ENCODE measurements at regions not wholly inside any gene's neighbourhood (a gene's known extent, or its start where the extent isn't known, plus 50 kb on each side); places are given as distances from the start of the nearest gene placed in this dataset.

DNA sequence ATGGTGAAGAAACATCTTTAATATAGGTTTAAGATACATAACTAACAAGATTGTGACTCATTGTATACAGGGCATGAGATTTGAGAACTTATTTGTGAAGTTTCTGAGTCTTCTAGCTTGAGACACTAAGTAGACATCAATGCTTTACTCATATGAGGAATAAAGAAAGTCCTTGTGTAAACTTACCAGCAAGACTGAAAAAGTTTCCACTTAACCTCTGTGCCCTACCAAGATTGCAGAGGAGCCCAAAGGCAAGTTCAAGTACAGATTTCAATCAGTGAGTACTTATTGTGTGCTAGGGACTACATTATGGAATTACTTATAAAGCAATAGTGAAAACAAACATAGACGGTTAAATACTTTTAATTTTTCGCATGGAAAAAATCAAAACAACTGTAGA is 1041.2 kb upstream of the CELF4 start:
- DNase-seq (ENCODE audit: low read depth, low spot score), result no peak
- H3K27ac ChIP-seq, result no peak overlapping the region

- no peak for DNase-seq (ENCODE audit: low read depth, low spot score)
- H3K27ac ChIP-seq, result no peak overlapping the region
Measured at GRCh38 chr18:38602341-38602740, 1036.7 kb upstream of the CELF4 start.

DNA sequence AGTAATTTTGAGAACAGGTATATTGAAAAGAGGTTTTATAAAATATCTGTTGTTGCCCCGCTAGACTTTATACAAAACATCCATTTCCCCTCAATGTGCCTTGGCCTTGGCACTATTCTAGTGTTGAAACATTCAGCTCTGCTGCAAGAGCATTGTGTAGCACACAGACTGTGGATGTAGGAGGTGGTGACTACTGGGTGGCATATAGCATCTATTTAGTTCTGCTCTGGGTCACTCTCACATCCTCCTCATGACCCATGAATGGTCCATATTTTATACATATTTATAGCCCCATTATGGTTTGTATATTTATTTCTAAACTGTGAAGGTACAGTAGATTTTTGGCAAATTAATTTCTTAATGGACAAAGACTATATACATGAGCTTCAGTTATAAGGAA is 1022.0 kb upstream of the CELF4 start:
- DNase-seq (ENCODE audit: low read depth, low spot score), result no peak
- H3K27ac ChIP-seq, result no peak overlapping the region

DNA sequence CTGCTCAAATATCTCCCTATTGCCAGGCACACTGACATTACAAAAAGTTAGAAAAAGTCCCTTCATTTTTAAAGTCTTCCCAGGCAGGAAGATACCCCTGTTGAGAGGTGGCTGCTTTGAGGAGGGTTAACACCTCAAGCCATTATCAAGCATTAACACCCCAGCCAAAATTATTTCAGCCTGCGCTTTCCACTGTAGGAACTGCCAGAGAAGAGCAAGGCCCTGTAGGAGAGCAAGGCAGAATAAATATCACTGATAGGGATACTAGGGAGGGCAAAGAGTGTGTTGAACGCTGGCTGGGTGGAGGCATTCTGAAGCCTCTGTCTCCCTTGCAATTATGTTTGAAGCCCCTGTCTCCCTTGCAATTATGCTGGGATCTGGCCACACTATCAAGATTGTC is 1020.7 kb upstream of the CELF4 start:
- DNase-seq (ENCODE audit: low read depth, low spot score), result no peak
- H3K27ac ChIP-seq, result no peak overlapping the region

DNA sequence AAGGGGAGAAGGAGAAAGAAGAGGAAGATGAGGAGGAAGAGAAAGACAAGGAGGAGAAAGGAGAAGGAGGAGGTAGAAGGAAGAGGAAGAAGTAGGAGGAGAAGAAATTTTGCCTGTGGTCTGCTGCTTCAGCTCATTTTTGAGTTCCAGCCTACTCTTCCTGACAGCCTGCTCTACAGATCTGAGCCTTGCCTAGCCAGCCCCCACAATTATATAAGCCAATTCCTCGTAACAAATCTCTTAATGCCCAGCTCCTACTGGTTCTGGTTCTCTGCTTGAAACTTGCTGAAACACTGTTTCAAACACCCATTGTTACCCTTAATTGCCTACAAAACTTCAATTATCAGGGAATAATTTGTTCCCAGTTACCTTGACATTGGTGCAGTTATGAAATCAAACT is 1014.2 kb upstream of the CELF4 start:
- H3K27ac ChIP-seq, result no peak overlapping the region
- no peak for DNase-seq (ENCODE audit: low read depth, low spot score)

DNA sequence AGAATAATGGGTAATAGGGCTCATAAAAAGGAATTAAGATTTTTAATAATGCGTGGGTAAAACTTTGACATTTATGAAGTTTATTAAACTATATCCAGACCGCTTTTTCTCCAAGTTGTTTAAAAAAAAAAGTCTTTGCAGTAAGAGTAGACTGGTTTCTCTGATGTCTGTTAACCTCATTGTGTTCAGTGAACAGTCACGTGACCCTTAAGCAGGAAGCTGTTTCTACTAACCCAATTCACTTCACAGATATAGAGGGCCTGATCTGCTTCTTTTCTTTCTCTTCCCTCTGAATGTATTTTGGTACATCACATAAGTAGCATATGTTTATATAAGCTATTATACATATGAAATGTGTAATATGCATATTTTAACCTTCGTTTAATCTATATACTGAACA is 1011.3 kb upstream of the CELF4 start:
- DNase-seq (ENCODE audit: low read depth, low spot score), result no peak
- H3K27ac ChIP-seq, result no peak overlapping the region

DNA sequence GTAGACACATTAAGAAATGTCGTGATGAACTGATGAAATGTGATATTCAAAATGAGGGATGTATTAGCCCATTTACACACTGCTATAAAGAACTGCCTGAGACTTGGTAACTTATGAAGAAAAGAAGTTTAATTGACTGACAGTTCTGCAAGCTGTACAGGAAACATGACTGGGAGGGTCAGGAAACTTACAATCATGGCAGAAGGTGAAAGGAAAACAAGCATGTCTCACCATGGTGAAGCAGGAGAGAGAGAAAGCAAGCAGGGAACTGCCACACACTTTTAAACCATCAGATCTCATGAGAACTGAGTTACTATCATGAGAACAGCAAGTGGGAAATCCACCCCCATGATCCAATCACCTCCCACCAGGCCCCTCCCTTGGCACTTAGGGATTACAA is 1010.8 kb upstream of the CELF4 start:
- no peak for DNase-seq (ENCODE audit: low read depth, low spot score)
- no peak overlapping the region for H3K27ac ChIP-seq

DNA sequence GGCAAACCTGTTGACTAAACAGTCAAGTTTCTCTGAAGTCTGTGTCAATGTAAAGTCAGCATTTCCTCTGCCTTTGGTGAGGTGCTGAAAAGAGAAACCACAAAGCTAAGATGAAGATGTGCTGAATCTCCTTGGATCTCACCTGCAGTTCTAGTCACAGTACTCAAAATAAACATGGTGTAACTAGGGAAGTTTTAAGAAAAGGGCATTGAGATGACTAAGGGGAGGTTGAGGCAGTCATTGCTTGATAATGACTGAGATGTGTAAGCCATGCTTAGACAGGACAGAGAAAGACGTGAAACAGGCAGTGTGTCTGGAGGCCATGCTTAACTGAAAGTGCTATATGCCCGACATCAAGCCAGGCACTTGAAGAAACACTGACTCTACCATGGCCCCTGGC is 1010.0 kb upstream of the CELF4 start:
- DNase-seq (ENCODE audit: low read depth, low spot score), result no peak
- H3K27ac ChIP-seq, result no peak overlapping the region

DNA sequence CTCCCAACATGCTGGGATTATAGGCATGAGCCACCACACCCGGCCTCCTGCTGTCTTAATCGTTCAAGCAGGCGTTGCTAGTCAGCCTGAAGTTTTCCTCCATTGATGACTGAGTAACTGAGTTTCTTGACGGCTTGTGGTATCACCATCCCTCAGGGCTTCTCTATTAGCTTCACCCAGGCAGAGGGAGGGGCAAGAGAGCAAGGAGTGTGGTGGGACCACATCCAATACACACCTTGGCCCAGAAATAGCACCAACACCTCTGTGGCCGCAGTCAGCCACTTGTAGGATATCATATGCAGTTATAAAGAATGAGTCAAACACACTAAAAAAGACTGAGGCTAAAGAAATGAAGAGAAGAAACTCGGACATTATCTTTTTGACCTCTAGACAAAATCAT is 1009.4 kb upstream of the CELF4 start:
- no peak for DNase-seq (ENCODE audit: low read depth, low spot score)
- no peak overlapping the region for H3K27ac ChIP-seq

DNA sequence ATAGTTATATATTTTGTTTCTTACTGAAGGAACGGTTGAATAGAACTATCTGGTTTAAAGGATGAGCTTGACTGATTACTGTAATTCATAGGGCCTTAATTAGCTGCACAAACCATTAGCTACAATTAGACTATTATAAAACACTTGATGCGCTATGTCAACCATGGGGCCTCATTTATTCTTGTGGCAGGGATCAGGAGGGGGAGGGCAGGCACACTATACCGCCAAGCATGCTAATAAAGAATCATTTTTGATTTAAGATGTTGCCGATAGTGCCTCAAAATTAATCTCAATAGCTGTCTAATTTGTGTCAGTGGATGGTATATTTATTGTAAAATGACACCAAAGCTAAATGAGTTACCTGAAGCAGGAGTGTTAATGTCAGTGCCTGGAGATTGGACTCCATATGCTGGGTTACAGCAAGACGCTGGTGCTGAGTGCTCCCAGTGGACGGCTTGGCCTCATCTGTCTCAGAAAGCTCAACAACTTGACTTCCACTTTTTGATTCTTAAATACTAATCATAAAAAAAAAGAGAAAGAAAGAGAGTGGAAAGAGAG is 1007.0 kb upstream of the CELF4 start:
- no peak for DNase-seq (ENCODE audit: low read depth, low spot score)
- H3K27ac ChIP-seq, result no peak overlapping the region

GRCh38 chr18:38571651-38572050 is 1006.1 kb upstream of the CELF4 start:
- DNase-seq (ENCODE audit: low read depth, low spot score), result no peak
- no peak overlapping the region for H3K27ac ChIP-seq

GRCh38 chr18:38565513-38565912 is 999.9 kb upstream of the CELF4 start:
- DNase-seq (ENCODE audit: low read depth, low spot score), result no peak
- H3K27ac ChIP-seq, result no peak overlapping the region

- no peak for DNase-seq (ENCODE audit: low read depth, low spot score)
- no peak overlapping the region for H3K27ac ChIP-seq
Measured at GRCh38 chr18:38563396-38563980, 997.9 kb upstream of the CELF4 start.

- no peak for DNase-seq (ENCODE audit: low read depth, low spot score)
- H3K27ac ChIP-seq, result no peak overlapping the region
Measured at GRCh38 chr18:38557006-38557405, 991.4 kb upstream of the CELF4 start.

DNA sequence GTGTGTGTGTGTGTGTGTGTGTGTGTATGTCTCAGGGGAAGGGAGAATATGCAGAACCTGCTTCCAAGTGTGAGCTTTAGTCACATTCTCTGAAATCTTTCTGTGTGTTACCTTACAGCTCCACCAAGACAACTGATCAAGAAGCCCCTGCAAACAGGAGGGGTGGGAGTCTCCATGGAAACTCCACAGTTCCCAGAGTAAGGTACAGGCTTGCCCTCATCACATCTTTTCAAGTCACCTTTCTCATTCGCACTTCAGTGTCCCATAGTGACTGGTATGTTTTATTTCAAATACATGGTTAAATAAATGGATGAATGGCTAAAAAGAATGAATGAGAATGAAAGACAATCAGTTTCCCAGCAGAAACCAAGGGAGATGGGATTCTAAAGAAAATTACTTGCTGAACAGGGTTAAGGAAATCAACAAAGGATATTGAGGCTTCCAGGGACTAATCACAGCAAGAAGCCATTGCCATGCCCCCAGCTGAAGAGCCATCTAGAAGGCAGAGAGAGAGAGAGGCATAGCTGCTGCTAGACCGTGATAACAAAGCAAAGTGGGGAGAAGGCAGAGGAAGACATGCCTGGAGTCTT is 987.2 kb upstream of the CELF4 start:
- no peak for DNase-seq (ENCODE audit: low read depth, low spot score)
- no peak overlapping the region for H3K27ac ChIP-seq

DNA sequence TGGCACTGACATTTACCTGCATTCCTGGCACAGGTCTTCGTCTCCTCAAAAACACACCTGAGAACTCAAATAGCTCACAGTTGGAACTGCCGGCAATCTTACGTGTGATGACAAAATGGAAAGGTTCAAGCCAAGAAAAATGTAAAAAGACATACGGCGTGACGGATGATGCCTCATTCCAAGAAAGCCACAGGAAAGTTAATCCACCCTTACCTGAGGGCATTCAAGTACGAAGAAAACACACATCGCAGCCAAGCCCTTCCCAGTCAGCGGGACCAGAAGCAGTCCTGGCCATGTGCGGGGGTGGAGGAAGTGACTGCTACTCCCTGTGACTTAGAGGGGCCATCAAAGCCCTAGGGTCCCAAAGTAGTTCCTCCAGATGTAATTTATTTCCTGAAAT is 986.3 kb upstream of the CELF4 start:
- peak overlapping the region; percentile 9 for H3K27ac ChIP-seq
- peak; percentile 36 for DNase-seq (ENCODE audit: low read depth, low spot score)

- DNase-seq (ENCODE audit: low read depth, low spot score), result peak; percentile 29
- no peak overlapping the region for H3K27ac ChIP-seq
Measured at GRCh38 chr18:38545071-38545470, 979.5 kb upstream of the CELF4 start.

GRCh38 chr18:38539856-38540255 is 974.3 kb upstream of the CELF4 start:
- no peak overlapping the region for H3K27ac ChIP-seq
- no peak for DNase-seq (ENCODE audit: low read depth, low spot score)

- DNase-seq (ENCODE audit: low read depth, low spot score), result no peak
Measured at GRCh38 chr18:38539371-38539770, 973.8 kb upstream of the CELF4 start.

DNA sequence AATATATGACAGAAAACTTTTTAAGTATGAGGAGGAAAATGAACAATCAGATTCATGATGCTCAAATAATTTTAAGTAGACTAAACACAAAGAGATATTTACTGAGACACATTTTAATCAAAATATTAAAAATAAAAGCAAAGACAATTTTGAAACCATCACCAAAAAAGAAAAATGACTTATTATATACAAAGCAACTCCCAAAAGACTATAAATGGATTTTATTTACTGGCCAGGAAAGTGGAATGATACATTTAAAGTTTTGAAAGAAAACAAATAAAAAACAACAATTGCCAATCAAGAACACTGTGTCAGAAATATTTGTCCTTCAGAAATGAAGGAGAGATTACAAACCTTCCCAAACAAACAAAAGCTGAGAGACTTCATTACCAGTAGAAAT is 968.5 kb upstream of the CELF4 start:
- no peak overlapping the region for H3K27ac ChIP-seq
- DNase-seq (ENCODE audit: low read depth, low spot score), result no peak

More at GRCh38 chr18:38539371-38539770, 973.8 kb upstream of the CELF4 start:
- H3K27ac ChIP-seq, result no peak overlapping the region

DNA sequence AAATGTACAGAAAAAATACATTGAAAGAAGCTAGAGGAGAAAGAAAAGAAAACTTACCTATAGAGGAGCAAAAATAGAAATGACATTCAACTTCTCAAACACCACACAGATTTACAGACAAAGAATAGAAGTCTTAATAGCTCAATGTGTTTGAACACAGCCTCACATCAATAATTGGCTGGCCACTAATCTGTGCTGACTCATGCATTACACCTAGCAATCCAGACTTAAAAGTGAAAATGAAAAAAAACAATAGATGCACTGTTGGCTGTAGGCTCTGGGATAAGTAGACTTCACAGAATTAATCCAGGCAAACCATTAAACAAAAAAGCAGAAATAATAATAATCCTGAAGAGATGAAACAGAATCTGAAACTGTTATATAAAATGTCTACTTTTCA is 961.3 kb upstream of the CELF4 start:
- no peak overlapping the region for H3K27ac ChIP-seq
- DNase-seq (ENCODE audit: low read depth, low spot score), result no peak

DNA sequence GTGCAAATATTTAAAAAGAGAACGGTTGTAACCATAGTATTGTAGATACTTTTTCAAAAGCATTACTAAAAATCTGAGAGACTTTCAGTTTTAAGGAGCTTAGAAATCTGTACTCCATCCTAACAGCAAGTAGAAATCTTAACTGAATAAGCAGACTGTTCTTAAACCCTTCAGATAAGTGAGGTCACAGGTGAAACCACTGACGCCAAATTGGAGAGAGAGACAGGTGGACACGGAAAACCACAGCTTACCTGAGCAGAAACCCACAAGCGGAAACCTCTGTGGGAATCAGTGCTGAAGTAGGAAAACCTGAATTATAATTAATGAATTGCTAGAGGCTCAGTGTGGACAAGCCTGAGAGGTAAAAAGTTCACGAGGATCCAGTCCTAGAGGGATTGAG is 959.4 kb upstream of the CELF4 start:
- DNase-seq (ENCODE audit: low read depth, low spot score), result no peak
- H3K27ac ChIP-seq, result no peak overlapping the region
